HCT116 (cell line): ENCODE measurements at regions not wholly inside any gene's neighbourhood (a gene's known extent, or its start where the extent isn't known, plus 50 kb on each side); places are given as distances from the start of the nearest gene placed in this dataset.

Experiments used
- POLR2AphosphoS5 ChIP-seq: IDR thresholded peaks from 2 replicates; pipeline ENCODE4 v1.6.1; 2011; ENCODE audit warnings: mild to moderate bottlenecking, low read depth, low read length, moderate library complexity
- SIN3A ChIP-seq: IDR thresholded peaks from 2 replicates; pipeline ENCODE4 v1.6.1; 2012; ENCODE audit warnings: low read depth

DNA sequence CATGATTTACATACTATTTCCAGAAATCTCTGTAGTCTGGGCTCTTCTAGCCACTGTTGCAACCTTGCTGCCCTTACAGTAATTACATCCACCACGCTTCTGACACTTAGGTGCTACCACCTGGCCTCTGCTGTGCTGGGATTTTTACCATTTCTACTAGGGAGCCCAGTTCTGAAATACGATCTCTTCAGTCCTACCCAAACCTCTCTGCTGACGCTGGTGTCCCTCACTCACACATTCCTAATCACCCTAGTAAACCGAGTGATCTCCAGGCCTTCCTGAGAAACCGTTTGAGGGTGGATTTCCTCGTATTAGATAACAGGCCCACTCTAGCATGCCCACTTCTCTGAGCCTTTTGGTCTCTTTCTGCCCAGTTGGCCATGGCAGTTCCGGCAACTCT, 588.9 kb upstream of the CADM1 start:
- TF ChIP-seq SIN3A (no peak), POLR2AphosphoS5 (no peak)
